HepG2 (cell line): ENCODE measurements at regions not wholly inside any gene's neighbourhood (a gene's known extent, or its start where the extent isn't known, plus 50 kb on each side); places are given as distances from the start of the nearest gene placed in this dataset.

Experiments used
- ATAC-seq: fragments of 200-7000 bp; cut with Tn5 transposase; 3 replicates; pipeline ENCODE4 v1.9.1; 2020; ENCODE audit warnings: mild to moderate bottlenecking, moderate library complexity
- BruUV-seq: library from RNA; stranded (reverse); fragments of 400-500 nt; replicated peaks from 2 replicates; lab custom pipeline; 2021; lab: Mats Ljungman, UMichigan
- CTCF ChIA-PET: fragments of 300-600 bp; formaldehyde crosslinking; extraction: SDS; loops from one replicate; lab custom pipeline; 2021; ENCODE audit warnings: low total read pairs, inconsistent platforms, low intra/inter-chr PET ratio; lab: Yijun Ruan, JAX
- POLR2A ChIA-PET: fragments of 350-600 bp; sonication (Branson Sonifier 250); formaldehyde crosslinking; loops from one replicate; lab custom pipeline; 2020; ENCODE audit warnings: antibody characterized with exemption, inconsistent platforms; lab: Yijun Ruan, JAX
- DNase-seq: peaks from one replicate; pipeline ENCODE4 v3.0.0-alpha.2; 2015; ENCODE audit warnings: low spot score
- FAIRE-seq: peaks from 3 replicates; lab custom pipeline; 2011; peaks lifted over from hg19 to GRCh38; lab: Jason Lieb, UNC
- H2AFZ ChIP-seq: one replicate; pipeline ENCODE4 v1.6.1; 2011; ENCODE audit warnings: low read length, inconsistent platforms
- H3K27ac ChIP-seq: fragments of 300-600 bp; 3 replicates; pipeline ENCODE4 v1.8.0; 2011; ENCODE audit warnings: mixed run types, mild to moderate bottlenecking, mixed read lengths, low read length, inconsistent platforms; ENCODE audit not compliant: insufficient read depth; ENCODE audit errors: extremely low read length
- H3K27me3 ChIP-seq, 2 experiments: fragments of 200-600 bp in 1 of 2; 2 replicates in 1 of 2; 3 replicates in 1 of 2; pipeline versions ENCODE4 v1.6.0 to v1.8.0; 2011; ENCODE audit warnings: low read length in 2 of 2, mild to moderate bottlenecking in 2 of 2, moderate library complexity in 2 of 2, inconsistent platforms in 1 of 2; ENCODE audit not compliant: insufficient read depth in 2 of 2, control insufficient read depth in 1 of 2
- H3K36me3 ChIP-seq, 2 experiments: fragments of 200-600 bp in 1 of 2; replicated peaks in 1 of 2; 2 replicates in 1 of 2; 3 replicates in 1 of 2; pipeline versions ENCODE4 v1.5.1 to v1.8.0; 2011; ENCODE audit warnings: low read length in 2 of 2, inconsistent platforms in 1 of 2; ENCODE audit not compliant: insufficient read depth in 2 of 2, control insufficient read depth in 1 of 2
- H3K4me1 ChIP-seq: 2 replicates; pipeline ENCODE4 v1.5.1; 2012; ENCODE audit warnings: low read length, inconsistent platforms; ENCODE audit not compliant: insufficient read depth
- H3K4me2 ChIP-seq: 2 replicates; pipeline ENCODE4 v1.6.0; 2011; ENCODE audit warnings: low read depth, low read length, inconsistent platforms
- H3K4me3 ChIP-seq, 3 experiments: fragments of 200-600 bp in 1 of 3; sonication (generic), shearing (Covaris generic) in 1 of 3; replicated peaks in 1 of 3; 2 replicates each; pipeline ENCODE4 v1.5.1; 2011 to 2016; ENCODE audit warnings: low read length in 3 of 3, inconsistent platforms in 2 of 3, low read depth in 2 of 3, mild to moderate bottlenecking in 2 of 3, control low read depth in 1 of 3, mixed read lengths in 1 of 3; ENCODE audit not compliant: insufficient read depth in 1 of 3
- H3K79me2 ChIP-seq: one replicate; pipeline ENCODE4 v1.6.1; 2011; ENCODE audit warnings: low read length, inconsistent platforms; ENCODE audit not compliant: insufficient read depth
- H3K9ac ChIP-seq: 2 replicates; pipeline ENCODE4 v1.6.0; 2011; ENCODE audit warnings: mild to moderate bottlenecking, low read depth, low read length, inconsistent platforms; ENCODE audit not compliant: insufficient read depth
- H3K9me3 ChIP-seq: 2 replicates; pipeline ENCODE4 v1.5.1; 2012; ENCODE audit warnings: mild to moderate bottlenecking, low read length
- H4K20me1 ChIP-seq: 2 replicates; pipeline ENCODE4 v1.6.0; 2011; ENCODE audit warnings: inconsistent platforms, mild to moderate bottlenecking, low read length, moderate library complexity; ENCODE audit not compliant: insufficient read depth
- CEBPB ChIP-seq: IDR thresholded peaks from 2 replicates; pipeline ENCODE4 v1.6.1; 2011; ENCODE audit warnings: low read depth, low read length, improper control_type of control experiment, borderline replicate concordance
- MIXL1 ChIP-seq: IDR thresholded peaks from 2 replicates; pipeline ENCODE4 v1.6.1; 2016
- RARG ChIP-seq: sonication (generic); formaldehyde crosslinking; IDR thresholded peaks from 2 replicates; pipeline ENCODE4 v1.4.0; 2020; ENCODE audit warnings: low read depth, mild to moderate bottlenecking, missing genetic modification reagents
- SKI ChIP-seq: fragments of 450-650 bp; IDR thresholded peaks from one replicate; pipeline ENCODE4 v1.6.1; 2018; ENCODE audit warnings: mild to moderate bottlenecking; ENCODE audit not compliant: partially characterized antibody
- ZNF3 ChIP-seq: IDR thresholded peaks from 2 replicates; pipeline ENCODE4 v1.7.0; 2017; ENCODE audit warnings: inconsistent platforms
- ZNF546 ChIP-seq: sonication (generic); formaldehyde crosslinking; conservative IDR thresholded peaks from 2 replicates; pipeline ENCODE4 v1.8.1; 2023; ENCODE audit warnings: mild to moderate bottlenecking, missing genetic modification reagents
- ZNF678 ChIP-seq: sonication (generic); formaldehyde crosslinking; IDR thresholded peaks from 2 replicates; pipeline ENCODE4 v1.4.0; 2020; ENCODE audit warnings: mild to moderate bottlenecking, missing genetic modification reagents
- ZSCAN25 ChIP-seq: sonication (generic); formaldehyde crosslinking; IDR thresholded peaks from 2 replicates; pipeline ENCODE4 v1.8.0; 2022; ENCODE audit warnings: mild to moderate bottlenecking, missing genetic modification reagents
- WGBS: methylation state at CpG from one replicate; pipeline ENCODE4 v1.1.6; 2017; ENCODE audit warnings: low lambda C conversion rate; 5-methylcytosine and 5-hydroxymethylcytosine counted together
- in situ Hi-C: cut with HindIII; loops from 2 replicates; pipeline ENCODE4 v1.10.0; 2017; ENCODE audit warnings: low pct_unique_long_range_greater_than_20kb; ENCODE audit not compliant: extremely low pct_ligation_motif_present
- intact Hi-C: fragments of 100-400 bp; cut with micrococcal nuclease; formaldehyde crosslinking; loops from one replicate; pipeline ENCODE4 v1.10.0; 2022; ENCODE audit not compliant: unreplicated experiment
- TF ChIP-seq, protein P1 (sequence below): sonication (generic); formaldehyde crosslinking; IDR thresholded peaks from 2 replicates; pipeline ENCODE4 v1.8.0; 2022; ENCODE audit warnings: missing genetic modification reagents, mild to moderate bottlenecking, borderline replicate concordance
- TF ChIP-seq, protein P2 (sequence below): sonication (generic); formaldehyde crosslinking; IDR thresholded peaks from 2 replicates; pipeline ENCODE4 v1.5.0; 2020; ENCODE audit warnings: missing genetic modification reagents, mild to moderate bottlenecking, borderline replicate concordance
- TF ChIP-seq, protein P3 (sequence below): fragments of 450-650 bp; IDR thresholded peaks from 2 replicates; pipeline ENCODE4 v1.6.1; 2016
- TF ChIP-seq, protein P4 (sequence below): sonication (generic); formaldehyde crosslinking; IDR thresholded peaks from 2 replicates; pipeline ENCODE4 v1.4.0; 2020; ENCODE audit warnings: missing genetic modification reagents
- TF ChIP-seq, protein P5 (sequence below), 2 experiments: sonication (generic) in 1 of 2; formaldehyde crosslinking in 1 of 2; IDR thresholded peaks; 2 replicates each; pipeline versions ENCODE4 v1.4.0 to v1.6.1; 2016 to 2020; ENCODE audit warnings: borderline replicate concordance in 1 of 2, low read depth in 1 of 2, mild to moderate bottlenecking in 1 of 2, missing genetic modification reagents in 1 of 2
- TF ChIP-seq, protein P6 (sequence below): sonication (generic); formaldehyde crosslinking; IDR thresholded peaks from 2 replicates; pipeline ENCODE4 v1.4.0; 2020; ENCODE audit warnings: mild to moderate bottlenecking, missing genetic modification reagents

DNA sequence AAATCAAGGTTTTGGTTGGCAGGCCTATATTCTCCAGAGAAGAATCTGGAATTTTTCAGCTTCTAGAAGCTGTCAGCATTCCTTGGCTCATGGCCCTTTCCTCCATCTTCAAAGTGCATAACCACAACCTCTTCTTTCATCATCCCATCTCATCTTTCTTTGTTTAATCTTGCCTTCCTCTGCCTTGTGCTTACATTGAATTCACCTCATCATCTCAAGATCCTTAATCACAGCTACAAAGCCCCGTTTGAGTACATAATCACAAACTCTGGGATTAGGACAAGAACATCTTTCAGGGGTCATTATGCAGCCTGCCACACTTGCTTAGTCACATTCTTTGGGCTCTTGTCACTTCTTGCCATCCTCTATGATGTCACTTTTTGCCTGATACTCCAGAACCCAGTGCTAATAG, 130.3 kb downstream of the FOXD1 start (continued):
- TF ChIP-seq, protein P1, sequence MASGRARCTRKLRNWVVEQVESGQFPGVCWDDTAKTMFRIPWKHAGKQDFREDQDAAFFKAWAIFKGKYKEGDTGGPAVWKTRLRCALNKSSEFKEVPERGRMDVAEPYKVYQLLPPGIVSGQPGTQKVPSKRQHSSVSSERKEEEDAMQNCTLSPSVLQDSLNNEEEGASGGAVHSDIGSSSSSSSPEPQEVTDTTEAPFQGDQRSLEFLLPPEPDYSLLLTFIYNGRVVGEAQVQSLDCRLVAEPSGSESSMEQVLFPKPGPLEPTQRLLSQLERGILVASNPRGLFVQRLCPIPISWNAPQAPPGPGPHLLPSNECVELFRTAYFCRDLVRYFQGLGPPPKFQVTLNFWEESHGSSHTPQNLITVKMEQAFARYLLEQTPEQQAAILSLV, result no peak
- TF ChIP-seq ZNF3, result no peak
- TF ChIP-seq RARG (CRISPR knock-in tag), result no peak
- no peak for TF ChIP-seq ZNF546 (CRISPR knock-in tag)

DNA sequence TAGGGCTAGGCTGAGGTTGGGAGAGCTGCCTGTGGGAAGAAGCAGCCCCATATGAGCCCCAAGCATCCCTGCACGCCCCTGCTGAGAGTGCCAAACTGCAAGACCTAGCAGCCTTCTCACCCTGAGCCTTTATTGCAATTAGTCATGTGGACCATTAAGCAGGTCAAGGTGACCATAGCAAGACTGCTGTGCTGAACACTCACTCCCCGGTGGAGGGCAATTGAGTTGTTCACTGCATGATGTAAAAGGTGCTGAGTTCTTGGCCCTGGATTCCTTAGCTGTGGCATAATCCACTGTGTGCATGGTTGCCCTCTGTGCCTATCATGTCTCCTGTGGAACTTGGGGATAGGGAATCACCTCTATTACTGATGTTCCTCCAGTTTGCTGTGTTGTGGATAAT, 131.1 kb downstream of the FOXD1 start:
- Histone ChIP-seq H3K4me2 (no peak overlapping the region), H3K9ac (no peak overlapping the region), H2AFZ (no peak overlapping the region), H3K79me2 (no peaks in the 10 kb centered on the region), H3K9me3 (no peaks in the 10 kb centered on the region), H3K36me3 (no peaks in the 10 kb centered on the region), H3K27me3 (peaks cover 0 to 17% of the 10 kb centered on the region in 2 experiments; a peak in 2 of 5 replicates), H4K20me1 (no peaks in the 10 kb centered on the region), H3K4me3 (no peak overlapping the region), H3K4me1 (no peaks in the 10 kb centered on the region), H3K27ac (no peak overlapping the region)
- ChIA-PET POLR2A (no interaction called here), CTCF (no interaction called here)
- ATAC-seq (no peak), DNase-seq (no peak), FAIRE-seq (no peak)
- BruUV-seq, result no TSS peak
- intact Hi-C loops, result no loop called here
- in situ Hi-C loops, result no loop called here
- WGBS, result 0% methylated on average over 1 of the region's 2 CpGs
- TF ChIP-seq, protein P2, sequence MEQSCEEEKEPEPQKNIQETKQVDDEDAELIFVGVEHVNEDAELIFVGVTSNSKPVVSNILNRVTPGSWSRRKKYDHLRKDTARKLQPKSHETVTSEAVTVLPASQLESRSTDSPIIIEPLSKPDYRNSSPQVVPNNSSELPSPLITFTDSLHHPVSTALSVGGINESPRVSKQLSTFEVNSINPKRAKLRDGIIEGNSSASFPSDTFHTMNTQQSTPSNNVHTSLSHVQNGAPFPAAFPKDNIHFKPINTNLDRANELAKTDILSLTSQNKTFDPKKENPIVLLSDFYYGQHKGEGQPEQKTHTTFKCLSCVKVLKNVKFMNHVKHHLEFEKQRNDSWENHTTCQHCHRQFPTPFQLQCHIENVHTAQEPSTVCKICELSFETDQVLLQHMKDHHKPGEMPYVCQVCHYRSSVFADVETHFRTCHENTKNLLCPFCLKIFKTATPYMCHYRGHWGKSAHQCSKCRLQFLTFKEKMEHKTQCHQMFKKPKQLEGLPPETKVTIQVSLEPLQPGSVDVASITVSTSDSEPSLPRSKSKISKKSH (CRISPR knock-in tag), result no peak
- no peak for TF ChIP-seq ZSCAN25 (CRISPR knock-in tag)
- TF ChIP-seq CEBPB, result no peak
- TF ChIP-seq, protein P3, sequence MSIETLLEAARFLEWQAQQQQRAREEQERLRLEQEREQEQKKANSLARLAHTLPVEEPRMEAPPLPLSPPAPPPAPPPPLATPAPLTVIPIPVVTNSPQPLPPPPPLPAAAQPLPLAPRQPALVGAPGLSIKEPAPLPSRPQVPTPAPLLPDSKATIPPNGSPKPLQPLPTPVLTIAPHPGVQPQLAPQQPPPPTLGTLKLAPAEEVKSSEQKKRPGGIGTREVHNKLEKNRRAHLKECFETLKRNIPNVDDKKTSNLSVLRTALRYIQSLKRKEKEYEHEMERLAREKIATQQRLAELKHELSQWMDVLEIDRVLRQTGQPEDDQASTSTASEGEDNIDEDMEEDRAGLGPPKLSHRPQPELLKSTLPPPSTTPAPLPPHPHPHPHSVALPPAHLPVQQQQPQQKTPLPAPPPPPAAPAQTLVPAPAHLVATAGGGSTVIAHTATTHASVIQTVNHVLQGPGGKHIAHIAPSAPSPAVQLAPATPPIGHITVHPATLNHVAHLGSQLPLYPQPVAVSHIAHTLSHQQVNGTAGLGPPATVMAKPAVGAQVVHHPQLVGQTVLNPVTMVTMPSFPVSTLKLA, result no peak
- no peak for TF ChIP-seq ZNF678
- TF ChIP-seq MIXL1 (CRISPR knock-in tag), result no peak
- TF ChIP-seq, protein P4, sequence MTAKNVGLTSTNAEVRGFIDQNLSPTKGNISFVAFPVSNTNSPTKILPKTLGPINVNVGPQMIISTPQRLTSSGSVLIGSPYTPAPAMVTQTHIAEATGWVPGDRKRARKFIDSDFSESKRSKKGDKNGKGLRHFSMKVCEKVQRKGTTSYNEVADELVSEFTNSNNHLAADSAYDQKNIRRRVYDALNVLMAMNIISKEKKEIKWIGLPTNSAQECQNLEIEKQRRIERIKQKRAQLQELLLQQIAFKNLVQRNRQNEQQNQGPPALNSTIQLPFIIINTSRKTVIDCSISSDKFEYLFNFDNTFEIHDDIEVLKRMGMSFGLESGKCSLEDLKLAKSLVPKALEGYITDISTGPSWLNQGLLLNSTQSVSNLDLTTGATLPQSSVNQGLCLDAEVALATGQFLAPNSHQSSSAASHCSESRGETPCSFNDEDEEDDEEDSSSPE (CRISPR knock-in tag), result no peak
- TF ChIP-seq, protein P5, sequence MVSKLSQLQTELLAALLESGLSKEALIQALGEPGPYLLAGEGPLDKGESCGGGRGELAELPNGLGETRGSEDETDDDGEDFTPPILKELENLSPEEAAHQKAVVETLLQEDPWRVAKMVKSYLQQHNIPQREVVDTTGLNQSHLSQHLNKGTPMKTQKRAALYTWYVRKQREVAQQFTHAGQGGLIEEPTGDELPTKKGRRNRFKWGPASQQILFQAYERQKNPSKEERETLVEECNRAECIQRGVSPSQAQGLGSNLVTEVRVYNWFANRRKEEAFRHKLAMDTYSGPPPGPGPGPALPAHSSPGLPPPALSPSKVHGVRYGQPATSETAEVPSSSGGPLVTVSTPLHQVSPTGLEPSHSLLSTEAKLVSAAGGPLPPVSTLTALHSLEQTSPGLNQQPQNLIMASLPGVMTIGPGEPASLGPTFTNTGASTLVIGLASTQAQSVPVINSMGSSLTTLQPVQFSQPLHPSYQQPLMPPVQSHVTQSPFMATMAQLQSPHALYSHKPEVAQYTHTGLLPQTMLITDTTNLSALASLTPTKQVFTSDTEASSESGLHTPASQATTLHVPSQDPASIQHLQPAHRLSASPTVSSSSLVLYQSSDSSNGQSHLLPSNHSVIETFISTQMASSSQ (IDR thresholded peaks at IDR 0.05; ENCODE audit: low read depth), result no peak
- TF ChIP-seq, protein P5 (CRISPR knock-in tag; IDR thresholded peaks at IDR 0.05; ENCODE audit: borderline replicate concordance), result no peak
- TF ChIP-seq, protein P6, sequence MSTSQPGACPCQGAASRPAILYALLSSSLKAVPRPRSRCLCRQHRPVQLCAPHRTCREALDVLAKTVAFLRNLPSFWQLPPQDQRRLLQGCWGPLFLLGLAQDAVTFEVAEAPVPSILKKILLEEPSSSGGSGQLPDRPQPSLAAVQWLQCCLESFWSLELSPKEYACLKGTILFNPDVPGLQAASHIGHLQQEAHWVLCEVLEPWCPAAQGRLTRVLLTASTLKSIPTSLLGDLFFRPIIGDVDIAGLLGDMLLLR (CRISPR knock-in tag), result no peak
- no peak for TF ChIP-seq SKI
